HG03280 (cell line): ENCODE measurements at regions not wholly inside any gene's neighbourhood (a gene's known extent, or its start where the extent isn't known, plus 50 kb on each side); places are given as distances from the start of the nearest gene placed in this dataset.

Experiments used
- ATAC-seq: cut with Tn5 transposase; IDR thresholded peaks from one replicate; pipeline ENCODE4 v1.9.1; 2021; ENCODE audit warnings: mild to moderate bottlenecking, moderate library complexity; ENCODE audit not compliant: unreplicated experiment

DNA sequence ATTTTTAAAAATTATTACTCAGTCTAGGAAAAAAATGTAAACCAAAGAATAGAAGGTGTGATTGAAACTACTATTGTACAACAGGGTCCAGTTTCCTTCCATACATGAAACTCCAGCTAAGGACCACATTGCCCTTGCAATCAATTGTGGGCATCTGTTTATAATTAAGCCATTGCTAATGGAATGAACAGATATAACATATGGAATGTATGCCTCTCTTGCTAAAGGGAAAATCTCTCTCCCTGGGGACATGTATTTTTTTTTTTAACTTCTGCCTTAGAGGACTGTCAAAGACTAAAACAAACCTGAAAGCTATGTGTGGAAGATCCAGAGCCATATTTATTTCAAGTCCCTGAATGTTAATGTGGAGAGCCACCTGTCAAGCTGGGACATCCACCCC lies 336.8 kb upstream of the MANEA start:
- ATAC-seq, result no peak

DNA sequence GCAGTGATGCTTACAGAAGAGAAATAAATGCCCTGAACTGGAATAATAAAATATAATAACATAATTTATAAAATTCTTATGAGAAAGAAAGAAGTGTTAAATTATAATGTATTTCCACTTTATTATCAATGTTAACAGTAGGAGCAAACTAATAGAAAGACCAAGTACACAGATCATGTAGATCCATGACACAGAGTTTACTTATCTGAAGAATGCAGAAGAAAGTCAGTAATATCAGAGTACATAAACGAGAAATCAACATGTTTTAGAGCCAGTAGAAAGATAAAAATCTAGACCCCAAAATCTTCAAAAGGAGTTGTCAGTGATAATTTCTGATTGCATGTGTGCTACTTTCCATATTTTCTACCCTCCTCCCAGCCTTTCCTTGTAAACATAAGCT lies 334.8 kb upstream of the MANEA start:
- ATAC-seq, result no peak

DNA sequence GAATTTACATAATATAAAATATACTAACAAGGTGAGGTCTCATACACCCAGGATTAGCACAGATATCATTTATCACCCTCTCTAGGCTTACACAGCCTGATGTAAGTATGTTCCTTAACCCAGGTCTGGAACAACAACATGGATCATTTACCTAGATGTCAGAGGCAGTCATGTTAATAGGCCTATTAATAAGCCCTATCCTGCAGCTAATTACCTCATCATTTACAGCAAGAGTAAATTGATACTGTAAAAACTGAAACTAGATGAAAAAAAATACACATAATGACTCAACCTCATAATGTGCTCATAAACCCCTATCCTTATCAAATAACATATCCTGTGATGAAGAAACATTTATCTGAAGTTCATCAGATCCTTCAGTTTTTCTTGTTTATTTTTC lies 334.3 kb upstream of the MANEA start:
- no peak for ATAC-seq

DNA sequence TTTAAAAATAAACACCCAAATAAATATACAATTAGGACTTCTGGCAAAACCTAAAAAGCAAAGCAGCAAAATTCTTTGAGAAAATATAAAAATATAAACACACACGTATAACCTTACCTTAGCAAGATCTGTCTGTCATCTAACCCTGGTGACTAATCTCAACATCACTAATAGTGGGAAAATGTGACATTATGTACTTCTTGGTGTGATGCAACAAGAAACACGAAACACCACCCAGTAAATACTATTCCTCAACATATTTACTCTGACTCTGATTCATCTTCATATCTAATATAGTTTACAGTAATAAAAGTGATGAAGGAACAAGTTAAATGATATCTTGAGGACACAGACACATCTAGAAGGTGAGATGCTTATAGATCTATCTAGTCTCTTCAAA lies 332.6 kb upstream of the MANEA start:
- ATAC-seq, result no peak

DNA sequence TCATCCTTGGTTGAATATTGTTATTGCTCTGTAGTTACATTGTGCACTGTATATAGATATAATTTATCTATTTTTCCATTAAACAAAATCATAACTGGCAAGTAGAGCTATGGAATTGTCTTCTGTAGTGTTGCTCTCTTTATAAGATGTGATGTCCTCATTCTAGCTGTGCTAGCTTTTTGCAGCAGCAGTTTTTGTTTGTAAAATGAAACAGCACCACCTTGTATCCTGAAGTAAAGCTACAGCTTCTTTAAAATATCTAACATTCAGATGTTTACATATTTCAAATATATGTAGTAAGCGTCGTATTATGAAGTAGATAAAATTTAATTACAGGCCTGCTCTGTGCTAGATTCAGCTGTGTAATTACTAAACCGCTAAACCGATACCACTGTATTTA lies 328.8 kb upstream of the MANEA start:
- no peak for ATAC-seq

DNA sequence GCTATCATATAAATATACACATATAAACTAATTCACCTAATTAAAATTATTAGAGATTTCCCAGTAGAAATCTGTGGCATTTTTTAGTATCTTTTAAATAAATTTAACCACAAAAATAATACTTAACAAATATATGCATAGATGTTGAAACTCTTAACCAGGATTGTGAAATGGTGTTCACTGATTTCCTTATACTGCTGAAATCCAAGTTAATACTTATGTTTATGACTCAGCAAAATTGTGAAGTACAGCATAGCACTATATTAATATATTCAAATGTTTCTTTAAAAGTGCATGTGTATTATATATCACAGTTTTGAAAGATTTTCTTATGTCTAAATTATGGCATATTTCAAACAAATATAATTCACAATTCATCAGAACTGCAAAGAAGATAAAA lies 328.2 kb upstream of the MANEA start:
- no peak for ATAC-seq

DNA sequence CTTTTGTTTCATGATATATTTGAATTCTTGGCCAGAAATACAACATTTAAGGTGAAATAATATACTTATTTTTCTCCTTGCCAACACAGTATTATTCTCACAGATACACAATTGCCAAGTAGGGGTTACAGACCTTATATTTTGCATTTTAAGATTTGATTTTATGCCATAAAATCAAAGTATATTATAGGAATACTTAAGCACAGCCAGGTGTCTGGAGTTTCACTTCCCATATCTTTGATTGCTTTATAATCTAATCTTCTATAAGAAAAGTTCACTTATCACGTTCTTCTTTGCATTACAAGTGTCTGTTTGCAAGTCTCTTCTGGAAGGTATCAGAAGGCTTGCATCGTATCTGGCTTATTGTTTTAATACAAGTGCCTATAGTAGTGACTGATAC lies 327.7 kb upstream of the MANEA start:
- no peak for ATAC-seq

DNA sequence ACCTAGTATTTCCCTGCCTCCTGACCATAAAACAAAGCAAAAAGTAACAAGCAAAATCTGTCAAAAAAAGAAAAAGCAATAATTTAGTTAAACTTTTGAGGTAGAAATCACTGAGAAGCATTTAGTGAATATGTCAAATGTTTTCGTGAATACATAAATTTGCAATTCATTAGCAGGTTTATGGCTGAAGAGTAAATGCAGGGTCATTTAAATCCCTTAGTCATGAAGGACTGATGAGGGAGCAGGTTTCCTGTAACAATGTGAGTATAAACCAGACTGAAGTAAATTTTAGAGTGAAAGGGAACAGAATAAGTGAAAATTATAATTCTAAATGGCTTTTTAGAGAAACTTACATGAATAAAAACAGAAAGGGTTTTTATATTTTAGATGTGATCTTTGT lies 313.5 kb upstream of the MANEA start:
- no peak for ATAC-seq

DNA sequence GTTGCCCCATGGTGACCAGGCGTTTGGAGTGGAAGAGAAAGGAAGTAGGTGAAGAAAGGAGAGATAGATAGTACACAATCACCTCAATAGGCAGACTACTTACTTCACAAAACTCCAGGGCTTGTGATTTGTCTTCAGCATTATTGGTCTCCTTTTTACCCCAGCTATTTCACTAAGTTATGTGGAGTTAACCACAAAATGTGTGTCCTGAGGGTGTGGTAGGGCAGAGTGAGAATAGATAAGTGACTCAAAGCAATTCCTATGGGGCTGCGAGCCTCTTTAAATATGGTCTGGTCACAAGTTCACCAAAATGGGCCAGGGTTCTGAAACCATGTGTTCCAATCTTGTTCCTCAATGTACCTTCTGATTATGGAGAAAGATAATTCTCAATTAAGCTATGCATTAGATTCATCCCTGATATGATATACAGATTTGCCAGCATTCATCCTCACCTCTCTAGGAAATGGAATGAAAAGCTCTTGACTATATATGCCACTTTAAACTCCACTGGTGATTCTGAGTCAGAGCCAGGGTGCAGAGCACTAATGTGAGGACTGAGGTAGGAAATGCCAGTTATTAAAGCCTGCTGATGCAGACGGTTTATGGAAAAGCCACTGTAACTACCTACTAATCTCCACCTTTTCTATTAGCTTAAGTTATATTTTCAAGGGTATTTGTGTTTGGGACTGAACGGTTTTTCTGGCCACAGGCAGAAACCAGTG lies 310.6 kb upstream of the MANEA start:
- ATAC-seq, result no peak

DNA sequence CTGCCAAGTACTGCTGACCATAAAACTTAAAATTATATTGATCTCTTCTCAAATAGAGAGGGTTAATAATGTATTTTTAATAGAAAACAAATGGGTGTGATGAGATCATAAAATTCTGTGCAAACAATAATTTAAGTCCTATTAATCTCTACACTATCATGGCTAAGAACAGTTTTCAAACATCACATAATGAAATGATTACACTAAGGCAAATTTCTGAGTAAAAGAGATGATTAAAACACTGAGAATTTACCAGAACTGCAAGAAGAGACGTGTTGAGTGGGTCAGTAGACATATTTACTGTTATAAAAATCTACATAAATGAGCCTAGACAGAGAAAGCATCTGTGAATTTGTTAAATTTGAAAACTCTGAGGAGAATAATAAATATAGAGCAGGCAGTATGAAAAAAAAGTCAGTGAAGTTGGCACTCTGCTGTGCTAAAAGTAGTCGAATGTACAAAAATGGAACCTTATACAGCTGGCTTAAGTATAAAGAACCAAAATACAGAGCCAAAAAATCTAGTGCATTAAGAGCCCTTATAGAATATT lies 302.6 kb upstream of the MANEA start:
- ATAC-seq, result no peak

DNA sequence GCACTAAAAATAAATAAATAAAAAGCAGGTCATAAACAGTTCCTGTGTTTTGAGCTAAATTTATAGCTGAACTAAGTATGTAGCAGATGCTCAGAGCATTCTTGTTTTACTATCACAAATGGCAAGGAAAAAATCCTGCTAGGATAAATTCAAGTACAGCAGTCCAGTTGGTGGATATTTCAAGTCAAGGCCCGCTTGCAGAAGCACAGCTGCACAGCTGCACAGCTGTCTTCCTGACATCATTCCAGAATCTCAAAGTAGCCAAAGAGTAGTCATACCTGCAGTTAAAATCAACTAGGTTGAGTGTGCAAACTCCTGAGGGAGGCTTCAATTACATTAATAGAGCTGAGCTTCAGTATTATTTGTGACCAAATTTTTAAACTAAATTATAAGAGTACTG lies 297.7 kb upstream of the MANEA start:
- no peak for ATAC-seq

DNA sequence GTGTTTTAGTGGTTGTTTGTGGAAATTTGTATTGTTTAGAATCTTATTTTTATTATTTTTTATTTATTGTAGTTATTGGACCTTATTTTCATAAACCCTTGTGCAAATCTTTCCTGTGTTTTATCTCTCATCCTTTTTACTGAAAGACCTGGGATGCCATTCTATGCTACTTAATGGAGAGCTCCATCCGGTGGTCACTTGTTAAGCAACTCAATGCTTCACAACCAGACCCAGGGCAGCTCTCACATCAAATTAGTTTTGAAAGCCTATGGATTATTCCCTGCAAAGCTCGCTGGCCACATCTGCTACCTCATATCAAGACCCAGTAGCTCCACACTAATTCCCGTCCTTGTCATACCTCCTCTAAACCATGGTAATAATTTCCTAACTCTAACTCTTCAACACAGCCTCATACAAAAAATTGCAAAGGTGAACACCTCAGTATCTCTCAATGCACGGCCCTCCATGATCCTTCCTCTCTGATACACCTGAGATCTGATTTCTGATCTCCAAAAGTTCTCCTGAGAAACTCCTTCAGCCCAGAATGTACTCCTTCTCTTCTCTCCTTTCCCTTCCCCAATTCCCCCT lies 296.6 kb upstream of the MANEA start:
- ATAC-seq, result no peak

DNA sequence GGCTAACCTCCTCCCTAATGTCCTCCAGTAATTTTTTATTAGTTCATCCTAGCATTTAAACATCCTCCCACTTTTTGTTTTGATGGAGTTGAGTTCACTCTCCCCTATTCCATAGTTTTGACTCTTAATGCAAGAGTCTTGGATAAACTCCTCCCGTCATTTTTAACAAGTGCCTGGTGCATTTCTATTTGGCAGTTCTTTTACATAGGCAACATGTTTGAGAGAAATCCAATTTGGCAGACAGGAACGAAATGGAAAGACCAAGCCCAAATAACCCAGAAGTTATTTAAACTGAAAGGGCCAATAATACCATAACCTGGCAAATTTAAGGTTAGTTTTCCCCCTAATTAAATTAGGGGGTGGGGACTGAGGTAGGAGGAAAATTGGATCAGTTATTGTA lies 291.5 kb upstream of the MANEA start:
- no peak for ATAC-seq

DNA sequence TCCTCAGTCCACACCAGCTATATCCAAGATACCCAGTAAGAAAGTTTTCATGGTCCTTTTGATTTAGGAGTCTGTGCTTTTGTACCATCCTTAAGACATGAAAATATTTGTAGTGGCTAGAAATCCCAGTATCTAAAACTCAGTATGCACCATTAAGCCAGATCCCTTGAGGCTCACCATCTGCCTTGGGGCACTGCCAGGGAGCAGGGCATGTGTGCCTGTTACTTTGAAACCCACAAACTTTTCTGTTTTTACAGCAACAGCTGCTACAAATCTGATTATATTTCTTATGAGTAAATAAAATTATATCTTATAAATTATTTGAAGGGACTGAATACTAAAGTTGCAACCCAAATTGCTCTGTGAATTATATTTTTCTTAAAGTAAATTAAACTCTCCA lies 290.5 kb upstream of the MANEA start:
- ATAC-seq, result no peak

DNA sequence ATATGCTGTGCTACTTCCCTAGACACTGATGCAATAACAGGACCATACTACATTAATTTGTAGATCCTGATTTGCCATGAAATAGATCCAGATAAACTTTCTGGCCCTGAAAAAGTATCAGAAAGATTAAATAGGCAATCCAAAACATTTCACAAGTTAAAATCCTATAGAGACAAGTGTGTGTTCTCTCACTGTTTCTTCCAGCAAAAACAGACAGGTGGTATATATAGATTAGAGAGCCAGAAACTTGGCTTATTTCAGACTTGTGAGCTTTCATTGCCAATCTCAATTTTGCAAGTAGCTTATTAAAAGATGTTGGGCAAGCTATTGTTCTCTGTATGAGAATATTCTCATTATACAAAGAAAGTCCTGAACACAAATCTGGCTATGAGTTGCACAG lies 289.1 kb upstream of the MANEA start:
- ATAC-seq, result no peak

DNA sequence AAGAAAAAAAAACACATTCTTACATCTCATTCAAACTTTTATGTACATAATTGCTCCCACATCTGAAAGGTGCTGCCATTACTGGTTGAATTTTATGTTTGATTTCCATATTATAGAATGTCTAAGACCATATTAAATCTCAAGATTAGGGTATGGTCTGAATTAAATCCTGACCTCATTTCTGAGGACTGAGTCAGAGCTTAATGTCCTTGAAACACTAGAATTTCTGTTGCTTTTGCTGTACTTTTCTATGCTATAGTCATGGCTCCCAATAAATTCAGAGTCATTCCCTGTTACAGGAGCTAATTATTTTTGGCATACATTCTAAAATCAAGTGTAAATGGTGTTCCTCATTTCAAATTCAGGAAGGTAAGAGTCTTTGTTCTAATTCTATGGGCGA lies 285.3 kb upstream of the MANEA start:
- ATAC-seq, result no peak

DNA sequence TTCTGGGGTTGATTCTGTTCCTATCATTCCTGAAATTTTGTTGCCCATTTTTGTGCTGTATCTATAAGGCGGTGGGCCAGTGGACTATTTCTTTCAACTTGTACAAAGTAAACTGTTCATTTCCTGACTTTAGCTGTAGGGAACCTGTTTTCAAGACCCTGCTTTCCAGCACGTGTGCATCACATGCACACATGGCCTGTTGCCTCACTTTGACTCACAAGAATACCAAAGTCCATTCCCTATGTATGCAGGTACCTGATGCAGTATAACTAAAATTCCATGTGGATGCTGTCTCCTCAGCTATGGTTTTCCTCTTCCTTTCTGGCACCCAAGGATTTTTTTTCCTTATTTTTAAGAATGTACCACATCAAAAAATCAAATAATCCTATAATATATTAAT lies 284.1 kb upstream of the MANEA start:
- ATAC-seq, result no peak

DNA sequence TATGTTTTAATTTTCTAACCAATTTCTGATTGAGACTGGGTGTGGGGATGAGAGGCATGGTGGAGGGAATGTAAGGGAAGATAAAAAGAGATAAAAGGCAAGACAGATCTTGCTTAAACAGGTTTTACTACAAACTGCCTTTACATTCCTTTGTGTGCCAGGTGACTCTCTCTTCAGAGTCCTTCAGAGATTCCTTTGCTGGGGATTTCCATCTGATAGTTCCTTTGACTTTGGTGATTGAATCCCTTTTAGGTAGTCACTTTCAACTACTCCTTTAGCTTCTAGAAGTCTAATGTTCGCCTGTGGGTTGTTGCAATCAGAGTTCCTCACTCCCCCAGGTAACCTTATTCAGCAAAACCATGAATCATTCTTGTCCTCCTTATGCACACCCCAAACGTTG lies 283.3 kb upstream of the MANEA start:
- no peak for ATAC-seq

DNA sequence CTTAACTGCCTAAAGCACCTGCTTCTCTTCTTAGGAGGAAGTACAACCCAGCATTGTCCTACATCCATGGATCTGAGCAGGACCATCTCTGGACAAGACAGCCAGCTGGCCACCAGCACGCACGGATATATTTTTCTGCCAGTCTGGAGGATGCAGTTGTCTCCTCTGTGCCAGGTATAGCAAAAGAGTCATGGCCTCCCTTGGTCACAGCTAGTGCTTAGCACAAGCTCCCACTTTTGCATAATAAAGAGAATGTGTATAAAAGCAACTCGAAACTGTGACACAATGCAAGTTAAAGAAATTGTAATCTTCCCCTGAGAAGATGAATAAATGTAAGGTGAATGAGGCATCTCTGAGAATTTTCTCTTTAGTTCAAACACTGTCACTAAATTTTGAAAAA lies 267.8 kb upstream of the MANEA start:
- ATAC-seq, result no peak

DNA sequence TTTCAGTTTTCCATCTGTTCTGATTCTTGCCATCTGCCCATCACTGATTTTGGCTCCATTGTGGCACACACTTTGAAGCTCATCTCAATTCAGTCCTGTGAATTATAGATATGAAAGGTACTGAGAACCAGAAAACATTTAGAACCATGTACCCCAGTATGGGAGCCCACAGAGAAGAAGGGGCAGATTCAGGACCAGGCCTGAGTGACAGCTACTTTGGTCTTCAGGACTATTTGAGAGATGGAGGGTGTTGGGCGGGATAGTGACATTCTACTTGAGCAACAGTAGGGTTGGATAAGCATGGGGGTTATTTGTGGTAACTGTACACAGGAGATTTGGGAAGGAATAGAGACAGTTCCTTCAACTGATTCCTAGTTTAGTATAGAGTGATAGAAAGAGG lies 259.2 kb upstream of the MANEA start:
- ATAC-seq, result no peak

DNA sequence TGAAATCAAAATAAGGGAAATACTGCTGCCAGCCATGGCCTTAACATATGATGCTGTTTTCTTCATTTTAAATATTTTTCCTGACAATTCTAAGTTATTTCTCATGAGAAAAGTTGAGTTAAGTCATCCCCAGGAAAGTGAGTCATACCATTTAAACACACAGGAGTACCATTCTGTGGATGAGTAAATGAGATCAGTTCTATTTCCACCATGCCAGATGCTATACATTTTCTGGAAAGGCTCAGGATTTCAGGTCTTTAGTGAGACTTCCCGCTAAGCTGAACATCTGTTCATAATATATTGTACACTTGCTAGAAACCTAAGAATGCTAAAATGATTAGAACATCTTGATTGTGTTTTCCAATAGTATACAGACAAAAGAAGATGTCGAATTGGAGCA lies 256.2 kb upstream of the MANEA start:
- ATAC-seq, result no peak

DNA sequence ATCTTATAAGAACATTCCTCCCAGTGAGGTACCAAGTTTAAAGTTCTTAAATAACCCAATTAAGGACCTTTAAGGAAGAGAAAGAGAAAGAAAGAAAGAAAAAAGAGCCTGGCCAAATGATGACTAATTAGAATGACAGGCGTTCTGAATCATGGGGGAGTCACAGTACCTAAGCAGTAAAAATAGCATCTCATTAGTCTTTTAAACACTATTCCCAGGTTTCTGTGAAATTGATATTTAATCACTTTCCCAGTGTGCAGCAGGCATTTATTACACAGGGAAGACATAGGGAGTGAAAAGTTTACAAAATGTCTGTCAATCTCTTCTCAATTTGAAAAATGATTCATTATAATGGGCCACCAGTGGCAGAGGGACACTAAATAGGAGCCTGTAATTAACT lies 251.4 kb upstream of the MANEA start:
- ATAC-seq, result no peak

DNA sequence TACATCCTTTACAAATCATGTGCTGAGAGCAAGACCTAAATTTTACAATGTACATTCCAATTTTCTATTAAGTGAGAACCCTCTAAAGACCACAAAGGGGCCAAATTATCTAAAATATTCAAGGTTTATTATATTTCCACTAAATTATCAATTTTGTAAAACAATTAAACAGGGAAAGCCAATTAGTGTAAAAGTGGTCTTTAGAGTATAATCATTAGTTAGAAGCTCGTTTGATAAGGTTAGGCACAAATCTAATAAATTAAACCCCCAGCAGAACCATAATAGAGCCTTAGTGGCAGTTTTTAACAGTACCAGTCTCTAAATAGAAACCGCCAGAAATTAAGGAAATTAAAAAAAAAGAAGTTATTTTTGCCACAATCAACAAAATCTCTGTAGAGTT lies 249.1 kb upstream of the MANEA start:
- ATAC-seq, result no peak
